HepG2 (cell line): ENCODE measurements at regions not wholly inside any gene's neighbourhood (a gene's known extent, or its start where the extent isn't known, plus 50 kb on each side); places are given as distances from the start of the nearest gene placed in this dataset.

ENCODE experiments used
- ATAC-seq: fragments of 200-7000 bp; cut with Tn5 transposase; 3 replicates; pipeline ENCODE4 v1.9.1; 2020; ENCODE audit warnings: mild to moderate bottlenecking, moderate library complexity
- BruUV-seq: library from RNA; stranded (reverse); fragments of 400-500 nt; replicated peaks from 2 replicates; lab custom pipeline; 2021; lab: Mats Ljungman, UMichigan
- CTCF ChIA-PET: fragments of 300-600 bp; formaldehyde crosslinking; extraction: SDS; loops from one replicate; lab custom pipeline; 2021; ENCODE audit warnings: low total read pairs, inconsistent platforms, low intra/inter-chr PET ratio; lab: Yijun Ruan, JAX
- POLR2A ChIA-PET: fragments of 350-600 bp; sonication (Branson Sonifier 250); formaldehyde crosslinking; loops from one replicate; lab custom pipeline; 2020; ENCODE audit warnings: antibody characterized with exemption, inconsistent platforms; lab: Yijun Ruan, JAX
- DNase-seq: peaks from one replicate; pipeline ENCODE4 v3.0.0-alpha.2; 2015; ENCODE audit warnings: low spot score
- FAIRE-seq: peaks from 3 replicates; lab custom pipeline; 2011; peaks lifted over from hg19 to GRCh38; lab: Jason Lieb, UNC
- H2AFZ ChIP-seq: one replicate; pipeline ENCODE4 v1.6.1; 2011; ENCODE audit warnings: low read length, inconsistent platforms
- H3K27ac ChIP-seq: fragments of 300-600 bp; 3 replicates; pipeline ENCODE4 v1.8.0; 2011; ENCODE audit warnings: mixed run types, mild to moderate bottlenecking, mixed read lengths, low read length, inconsistent platforms; ENCODE audit not compliant: insufficient read depth; ENCODE audit errors: extremely low read length
- H3K27me3 ChIP-seq, 2 experiments: fragments of 200-600 bp in 1 of 2; 2 replicates in 1 of 2; 3 replicates in 1 of 2; pipeline versions ENCODE4 v1.6.0 to v1.8.0; 2011; ENCODE audit warnings: low read length in 2 of 2, mild to moderate bottlenecking in 2 of 2, moderate library complexity in 2 of 2, inconsistent platforms in 1 of 2; ENCODE audit not compliant: insufficient read depth in 2 of 2, control insufficient read depth in 1 of 2
- H3K36me3 ChIP-seq, 2 experiments: fragments of 200-600 bp in 1 of 2; replicated peaks in 1 of 2; 2 replicates in 1 of 2; 3 replicates in 1 of 2; pipeline versions ENCODE4 v1.5.1 to v1.8.0; 2011; ENCODE audit warnings: low read length in 2 of 2, inconsistent platforms in 1 of 2; ENCODE audit not compliant: insufficient read depth in 2 of 2, control insufficient read depth in 1 of 2
- H3K4me1 ChIP-seq: 2 replicates; pipeline ENCODE4 v1.5.1; 2012; ENCODE audit warnings: low read length, inconsistent platforms; ENCODE audit not compliant: insufficient read depth
- H3K4me2 ChIP-seq: 2 replicates; pipeline ENCODE4 v1.6.0; 2011; ENCODE audit warnings: low read depth, low read length, inconsistent platforms
- H3K4me3 ChIP-seq, 3 experiments: fragments of 200-600 bp in 1 of 3; sonication (generic), shearing (Covaris generic) in 1 of 3; replicated peaks in 1 of 3; 2 replicates each; pipeline ENCODE4 v1.5.1; 2011 to 2016; ENCODE audit warnings: low read length in 3 of 3, inconsistent platforms in 2 of 3, low read depth in 2 of 3, mild to moderate bottlenecking in 2 of 3, control low read depth in 1 of 3, mixed read lengths in 1 of 3; ENCODE audit not compliant: insufficient read depth in 1 of 3
- H3K79me2 ChIP-seq: one replicate; pipeline ENCODE4 v1.6.1; 2011; ENCODE audit warnings: low read length, inconsistent platforms; ENCODE audit not compliant: insufficient read depth
- H3K9ac ChIP-seq: 2 replicates; pipeline ENCODE4 v1.6.0; 2011; ENCODE audit warnings: mild to moderate bottlenecking, low read depth, low read length, inconsistent platforms; ENCODE audit not compliant: insufficient read depth
- H3K9me3 ChIP-seq: 2 replicates; pipeline ENCODE4 v1.5.1; 2012; ENCODE audit warnings: mild to moderate bottlenecking, low read length
- H4K20me1 ChIP-seq: 2 replicates; pipeline ENCODE4 v1.6.0; 2011; ENCODE audit warnings: inconsistent platforms, mild to moderate bottlenecking, low read length, moderate library complexity; ENCODE audit not compliant: insufficient read depth
- ATF5 ChIP-seq: sonication (generic); formaldehyde crosslinking; IDR thresholded peaks from 2 replicates; pipeline ENCODE4 v1.4.0; 2020; ENCODE audit warnings: mild to moderate bottlenecking, low read depth, missing genetic modification reagents
- CBFB ChIP-seq: sonication (generic); formaldehyde crosslinking; IDR thresholded peaks from 2 replicates; pipeline ENCODE4 v1.4.0; 2020; ENCODE audit warnings: missing genetic modification reagents
- HBP1 ChIP-seq: IDR thresholded peaks from 2 replicates; pipeline ENCODE4 v1.6.1; 2016; ENCODE audit warnings: low read depth, control low read depth
- KAT7 ChIP-seq: IDR thresholded peaks from 2 replicates; pipeline ENCODE4 v1.6.1; 2018; ENCODE audit warnings: borderline replicate concordance, missing compliant biosample characterization
- SMARCC2 ChIP-seq: fragments of 450-650 bp; IDR thresholded peaks from 2 replicates; pipeline ENCODE4 v1.6.1; 2017; ENCODE audit warnings: antibody characterized with exemption, mild to moderate bottlenecking
- TCF12 ChIP-seq, 2 experiments: fragments of 450-650 bp in 1 of 2; sonication (generic) in 1 of 2; formaldehyde crosslinking in 1 of 2; IDR thresholded peaks; 2 replicates each; pipeline versions ENCODE4 v1.6.1 to v1.8.0; 2017 to 2022; ENCODE audit warnings: antibody characterized with exemption in 1 of 2, mild to moderate bottlenecking in 1 of 2, missing genetic modification reagents in 1 of 2, moderate library complexity in 1 of 2
- ZBTB39 ChIP-seq: sonication (generic); formaldehyde crosslinking; IDR thresholded peaks from 2 replicates; pipeline ENCODE4 v1.5.0; 2020; ENCODE audit warnings: missing genetic modification reagents
- ZNF569 ChIP-seq: sonication (generic); formaldehyde crosslinking; IDR thresholded peaks from 2 replicates; pipeline ENCODE4 v1.5.0; 2020; ENCODE audit warnings: mild to moderate bottlenecking, missing genetic modification reagents, moderate library complexity, borderline replicate concordance
- ZNF781 ChIP-seq: sonication (generic); formaldehyde crosslinking; IDR thresholded peaks from 2 replicates; pipeline ENCODE4 v1.5.1; 2020; ENCODE audit warnings: borderline replicate concordance, mild to moderate bottlenecking, missing genetic modification reagents; ENCODE audit errors: not compliant biosample characterization
- ZNF816 ChIP-seq: sonication (generic); formaldehyde crosslinking; IDR thresholded peaks from 2 replicates; pipeline ENCODE4 v1.8.0; 2022; ENCODE audit warnings: missing genetic modification reagents, mild to moderate bottlenecking, borderline replicate concordance
- ZSCAN12 ChIP-seq: sonication (generic); formaldehyde crosslinking; IDR thresholded peaks from 2 replicates; pipeline ENCODE4 v1.9.0; 2021; ENCODE audit warnings: mild to moderate bottlenecking, missing genetic modification reagents
- WGBS: methylation state at CpG from one replicate; pipeline ENCODE4 v1.1.6; 2017; ENCODE audit warnings: low lambda C conversion rate; 5-methylcytosine and 5-hydroxymethylcytosine counted together
- in situ Hi-C: cut with HindIII; loops from 2 replicates; pipeline ENCODE4 v1.10.0; 2017; ENCODE audit warnings: low pct_unique_long_range_greater_than_20kb; ENCODE audit not compliant: extremely low pct_ligation_motif_present
- intact Hi-C: fragments of 100-400 bp; cut with micrococcal nuclease; formaldehyde crosslinking; loops from one replicate; pipeline ENCODE4 v1.10.0; 2022; ENCODE audit not compliant: unreplicated experiment

GRCh38 chr11:46220313-46220712 is 57.1 kb upstream of the CREB3L1 start:
- no TSS peak for BruUV-seq
- CTCF ChIA-PET, result no interaction called here
- 61% methylated on average over 3 of the region's 3 CpGs for WGBS

More at GRCh38 chr11:46220313-46220712, 57.1 kb upstream of the CREB3L1 start:
- Histone ChIP-seq H3K27me3 (peaks cover 0 to 4% of the 10 kb centered on the region in 2 experiments; a peak in 1 of 5 replicates), H3K9ac (no peak overlapping the region), H3K79me2 (no peaks in the 10 kb centered on the region), H3K9me3 (no peaks in the 10 kb centered on the region), H2AFZ (no peak overlapping the region), H3K36me3 (no peaks in the 10 kb centered on the region), H4K20me1 (no peaks in the 10 kb centered on the region), H3K27ac (no peak overlapping the region), H3K4me2 (no peak overlapping the region), H3K4me3 (no peak overlapping the region), H3K4me1 (peaks cover 9% of the 10 kb centered on the region)
- FAIRE-seq, result no peak
- intact Hi-C loops (no loop called here), in situ Hi-C loops (no loop called here)
- POLR2A ChIA-PET, result no interaction called here
- ATAC-seq, result no peak
- no peak for DNase-seq
- TF ChIP-seq TCF12 (IDR thresholded peaks at IDR 0.05), result no peak
- TF ChIP-seq TCF12 (CRISPR knock-in tag; IDR thresholded peaks at IDR 0.05), result no peak
- TF ChIP-seq HBP1 (CRISPR knock-in tag), result no peak
- TF ChIP-seq CBFB (CRISPR knock-in tag), result no peak
- no peak for TF ChIP-seq ZSCAN12 (CRISPR knock-in tag)
- no peak for TF ChIP-seq ZNF781
- no peak for TF ChIP-seq ZNF816 (CRISPR knock-in tag)
- no peak for TF ChIP-seq KAT7 (CRISPR knock-in tag)
- TF ChIP-seq ZBTB39 (CRISPR knock-in tag), result no peak
- no peak for TF ChIP-seq ATF5
- TF ChIP-seq SMARCC2, result no peak
- TF ChIP-seq ZNF569, result no peak
